ENCODE measurements at regions not wholly inside any gene's neighbourhood (a gene's known extent, or its start where the extent isn't known, plus 50 kb on each side); places are given as distances from the start of the nearest gene placed in this dataset.

GRCh38 chr11:17129003-17129402 lies 51.5 kb upstream of the RPS13 start:
- H3K36me3 ChIP-seq (ENCODE audit: insufficient read depth, low read length): peaks cover 52% of the 10 kb centered on the region

More at GRCh38 chr11:17129003-17129402, 51.5 kb upstream of the RPS13 start:
- no peaks in the 10 kb centered on the region for H3K27me3 ChIP-seq (ENCODE audit: insufficient read depth, low read length)
- no peak overlapping the region for H2AFZ ChIP-seq (ENCODE audit: low read depth, low read length)
- H3K4me3 ChIP-seq (ENCODE audit: low read length): no peak overlapping the region
- H3K4me1 ChIP-seq (ENCODE audit: insufficient read depth, low read length): no peaks in the 10 kb centered on the region
- H3K9me3 ChIP-seq (ENCODE audit: low read length): no peaks in the 10 kb centered on the region

All from neuron (in vitro differentiated cells).